Calu3 (cell line): ENCODE measurements at regions not wholly inside any gene's neighbourhood (a gene's known extent, or its start where the extent isn't known, plus 50 kb on each side); places are given as distances from the start of the nearest gene placed in this dataset.

Experiments used
- BruUV-seq: library from RNA; stranded (reverse); fragments of 400-500 nt; replicated peaks from 2 replicates; lab custom pipeline; 2021; lab: Mats Ljungman, UMichigan
- CTCF ChIA-PET: fragments of 300-600 bp; sonication (Branson Sonifier 250); formaldehyde crosslinking; loops from one replicate; lab custom pipeline; 2022; ENCODE audit warnings: antibody characterized with exemption; lab: Charles Lee
- DNase-seq: peaks from one replicate; pipeline ENCODE4 v3.0.0; 2022
- H3K27ac Mint-ChIP-seq: one replicate; pipeline ENCODE4 v1.8.0; 2022; ENCODE audit warnings: mixed read lengths; ENCODE audit not compliant: unreplicated experiment
- H3K27me3 Mint-ChIP-seq: one replicate; pipeline ENCODE4 v1.8.0; 2022; ENCODE audit warnings: mixed read lengths; ENCODE audit not compliant: unreplicated experiment
- H3K36me3 Mint-ChIP-seq: one replicate; pipeline ENCODE4 v1.8.0; 2022; ENCODE audit warnings: mild to moderate bottlenecking, moderate library complexity, mixed read lengths; ENCODE audit not compliant: insufficient read depth, unreplicated experiment
- H3K4me1 Mint-ChIP-seq: one replicate; pipeline ENCODE4 v1.8.0; 2022; ENCODE audit warnings: mild to moderate bottlenecking, low read depth, mixed read lengths; ENCODE audit not compliant: unreplicated experiment
- H3K4me3 Mint-ChIP-seq: one replicate; pipeline ENCODE4 v1.8.0; 2022; ENCODE audit warnings: mild to moderate bottlenecking, low read depth, moderate library complexity, mixed read lengths; ENCODE audit not compliant: unreplicated experiment
- H3K9me3 Mint-ChIP-seq: one replicate; pipeline ENCODE4 v1.8.0; 2022; ENCODE audit warnings: low read depth, mixed read lengths; ENCODE audit not compliant: unreplicated experiment
- intact Hi-C: fragments of 100-400 bp; cut with micrococcal nuclease; formaldehyde crosslinking; loops from one replicate; pipeline ENCODE4 v1.10.0; 2022; ENCODE audit not compliant: unreplicated experiment
- TF ChIP-seq, protein P1 (sequence below): fragments of 200-600 bp; IDR thresholded peaks from one replicate; pipeline ENCODE4 v1.8.0; 2022; ENCODE audit warnings: antibody characterized with exemption; ENCODE audit not compliant: unreplicated experiment

DNA sequence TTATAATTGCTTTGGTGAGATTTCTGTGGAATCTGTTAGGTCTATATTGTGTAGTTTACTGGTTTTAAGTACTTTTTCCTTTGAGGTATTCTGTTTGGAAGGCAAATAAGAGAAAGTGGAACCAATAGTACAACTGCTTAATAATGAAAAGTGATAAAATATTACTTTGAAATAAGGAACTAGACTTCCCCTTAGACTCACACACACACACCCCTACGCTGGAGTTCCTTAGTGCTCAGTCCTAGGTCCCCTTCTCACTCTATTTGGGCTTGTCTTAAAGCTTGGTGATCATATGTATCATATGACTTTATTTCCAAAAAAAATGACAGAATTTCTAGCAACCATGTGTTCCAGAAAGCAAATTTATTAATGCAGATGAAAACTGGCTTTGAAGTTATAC is 494.0 kb upstream of the TGFBR2 start:
- H3K27ac Mint-ChIP-seq = no peak overlapping the region
- BruUV-seq = no TSS peak
- peaks cover 8% of the 10 kb centered on the region for H3K4me1 Mint-ChIP-seq
- no peaks in the 10 kb centered on the region for H3K36me3 Mint-ChIP-seq
- H3K9me3 Mint-ChIP-seq = no peaks in the 10 kb centered on the region
- DNase-seq = no peak
- TF ChIP-seq, protein P1, sequence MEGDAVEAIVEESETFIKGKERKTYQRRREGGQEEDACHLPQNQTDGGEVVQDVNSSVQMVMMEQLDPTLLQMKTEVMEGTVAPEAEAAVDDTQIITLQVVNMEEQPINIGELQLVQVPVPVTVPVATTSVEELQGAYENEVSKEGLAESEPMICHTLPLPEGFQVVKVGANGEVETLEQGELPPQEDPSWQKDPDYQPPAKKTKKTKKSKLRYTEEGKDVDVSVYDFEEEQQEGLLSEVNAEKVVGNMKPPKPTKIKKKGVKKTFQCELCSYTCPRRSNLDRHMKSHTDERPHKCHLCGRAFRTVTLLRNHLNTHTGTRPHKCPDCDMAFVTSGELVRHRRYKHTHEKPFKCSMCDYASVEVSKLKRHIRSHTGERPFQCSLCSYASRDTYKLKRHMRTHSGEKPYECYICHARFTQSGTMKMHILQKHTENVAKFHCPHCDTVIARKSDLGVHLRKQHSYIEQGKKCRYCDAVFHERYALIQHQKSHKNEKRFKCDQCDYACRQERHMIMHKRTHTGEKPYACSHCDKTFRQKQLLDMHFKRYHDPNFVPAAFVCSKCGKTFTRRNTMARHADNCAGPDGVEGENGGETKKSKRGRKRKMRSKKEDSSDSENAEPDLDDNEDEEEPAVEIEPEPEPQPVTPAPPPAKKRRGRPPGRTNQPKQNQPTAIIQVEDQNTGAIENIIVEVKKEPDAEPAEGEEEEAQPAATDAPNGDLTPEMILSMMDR = no peak
- no peaks in the 10 kb centered on the region for H3K27me3 Mint-ChIP-seq
- CTCF ChIA-PET = no interaction called here
- H3K4me3 Mint-ChIP-seq = no peak overlapping the region
- intact Hi-C loops = loop anchor here (2.0 to 10.0 kb wide), 4 partner anchors 70 to 502 kb away; no protein-coding TSS in a partner anchor

DNA sequence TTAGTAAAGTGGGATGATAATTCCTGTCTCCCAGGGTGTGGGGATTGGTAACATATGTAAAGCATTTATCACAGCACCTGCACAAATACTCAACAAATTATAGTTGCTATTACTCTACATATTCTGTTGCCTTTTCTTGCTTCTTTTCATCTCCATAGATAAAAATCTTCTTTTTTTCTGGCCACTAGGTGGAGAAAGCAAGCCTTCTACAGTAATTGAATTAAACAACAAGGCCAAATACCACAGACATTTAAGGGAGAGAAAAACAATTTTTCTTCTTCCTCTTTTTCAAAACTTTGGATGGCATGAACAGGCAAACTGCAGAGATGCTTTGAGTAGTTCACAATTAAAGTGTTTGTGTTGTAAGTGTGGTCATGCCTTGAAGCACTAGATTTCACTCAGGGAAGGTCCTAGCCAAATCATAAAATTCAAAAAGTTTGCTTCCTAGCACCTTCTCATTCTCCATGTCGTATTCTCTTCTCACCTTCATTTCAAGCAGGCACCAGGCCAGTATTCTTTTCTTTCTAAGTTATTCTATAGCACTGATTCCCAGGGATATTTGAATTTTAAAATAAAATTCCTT is 493.4 kb upstream of the TGFBR2 start:
- Mint-ChIP-seq H3K27ac (no peak overlapping the region), H3K4me1 (peaks cover 8% of the 10 kb centered on the region), H3K9me3 (no peaks in the 10 kb centered on the region), H3K36me3 (no peaks in the 10 kb centered on the region), H3K4me3 (no peak overlapping the region), H3K27me3 (no peaks in the 10 kb centered on the region)
- TF ChIP-seq, protein P1 = no peak
- CTCF ChIA-PET = interaction anchor here (1.0 to 1.2 kb wide), 2 partner anchors 55 to 86 kb away, joined by 3 to 4 read pairs; no protein-coding TSS in a partner anchor
- intact Hi-C loops = loop anchor here (1.0 to 10.0 kb wide), 7 partner anchors 70 to 635 kb away; no protein-coding TSS in a partner anchor
- no TSS peak for BruUV-seq
- DNase-seq = no peak

DNA sequence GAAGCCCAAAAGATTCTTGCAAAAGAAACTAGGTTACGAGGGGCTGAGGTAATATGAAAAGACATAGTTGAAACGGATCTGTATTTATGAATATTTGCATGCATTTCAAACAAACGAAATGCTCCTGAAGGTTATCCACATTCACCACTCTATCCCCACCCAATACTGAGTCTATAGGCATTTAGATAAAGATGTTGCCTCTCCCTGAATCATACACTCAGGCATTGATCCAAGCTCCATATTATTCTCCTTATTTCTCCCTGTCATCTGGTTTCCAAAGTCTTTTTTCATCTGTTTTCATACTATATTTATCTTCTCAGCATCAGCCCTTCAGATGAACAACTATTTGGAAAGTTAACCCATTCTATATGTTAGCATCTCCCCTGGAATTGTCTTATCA is 492.5 kb upstream of the TGFBR2 start:
- CTCF ChIA-PET = interaction anchor here (1.0 to 1.2 kb wide), 2 partner anchors 54 to 85 kb away, joined by 3 to 4 read pairs; no protein-coding TSS in a partner anchor
- intact Hi-C loops = loop anchor here (1.0 to 10.0 kb wide), 7 partner anchors 71 to 634 kb away; no protein-coding TSS in a partner anchor

DNA sequence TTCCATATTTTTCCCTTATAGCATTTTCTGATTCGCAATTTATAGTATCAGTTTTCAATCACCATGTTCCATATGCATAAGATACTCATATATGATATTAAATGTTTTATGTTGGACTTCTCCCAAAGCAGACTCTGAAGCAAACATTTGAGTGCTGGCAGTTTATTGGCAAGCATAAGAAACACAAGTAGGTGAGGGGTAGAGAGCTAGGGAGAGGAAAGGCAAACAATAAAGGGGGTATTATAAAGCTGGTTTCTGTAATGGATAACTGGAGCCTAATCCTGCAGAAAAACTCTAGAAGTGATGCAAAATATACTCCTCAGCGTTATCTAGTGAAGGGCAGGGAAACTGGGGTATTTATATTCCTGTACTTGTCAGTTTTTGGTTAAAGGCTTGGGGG is 491.5 kb upstream of the TGFBR2 start:
- Mint-ChIP-seq H3K9me3 (no peaks in the 10 kb centered on the region), H3K4me1 (peaks cover 8% of the 10 kb centered on the region), H3K27me3 (no peaks in the 10 kb centered on the region), H3K36me3 (no peaks in the 10 kb centered on the region), H3K27ac (no peak overlapping the region), H3K4me3 (no peak overlapping the region)
- DNase-seq = no peak
- intact Hi-C loops = loop anchor here (10.0 kb wide), 3 partner anchors 230 to 500 kb away; no protein-coding TSS in a partner anchor
- BruUV-seq = no TSS peak
- CTCF ChIA-PET = interaction anchor here (1.3 kb wide), 1 partner anchor 84 kb away, joined by 4 read pairs; no protein-coding TSS in a partner anchor
- TF ChIP-seq, protein P1 = no peak

More for the DNA sequence above, 492.5 kb upstream of the TGFBR2 start:
- no peak for DNase-seq
- no peaks in the 10 kb centered on the region for H3K9me3 Mint-ChIP-seq
- no peaks in the 10 kb centered on the region for H3K36me3 Mint-ChIP-seq
- no TSS peak for BruUV-seq
- no peak overlapping the region for H3K4me3 Mint-ChIP-seq
- TF ChIP-seq, protein P1 = no peak
- peaks cover 8% of the 10 kb centered on the region for H3K4me1 Mint-ChIP-seq
- H3K27ac Mint-ChIP-seq = peak overlapping the region; percentile 18
- H3K27me3 Mint-ChIP-seq = no peaks in the 10 kb centered on the region
